ENCODE measurements at regions not wholly inside any gene's neighbourhood (a gene's known extent, or its start where the extent isn't known, plus 50 kb on each side); places are given as distances from the start of the nearest gene placed in this dataset.

DNA sequence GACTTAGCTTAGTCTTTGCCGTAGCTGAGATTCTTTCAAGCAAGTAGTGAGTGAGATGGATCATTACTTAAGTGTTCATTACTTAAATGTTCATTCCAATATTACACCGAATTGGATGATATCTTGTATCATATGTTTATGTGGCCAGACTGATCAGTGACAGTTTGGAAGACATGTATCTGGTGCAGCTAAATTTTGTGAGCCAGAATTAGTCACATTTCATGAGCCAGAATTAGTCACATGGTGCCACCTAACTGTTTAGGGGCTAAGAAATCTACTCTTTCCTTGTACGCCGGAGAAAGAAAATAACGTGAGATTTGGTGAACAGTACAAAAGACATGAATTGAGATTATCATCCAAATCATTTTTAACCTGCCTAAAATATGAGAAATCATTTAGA is 355.6 kb downstream of the USP25 start:
- Histone ChIP-seq H3K27ac (no peak overlapping the region), H3K9me3 (no peaks in the 10 kb centered on the region), H3K4me1 (no peaks in the 10 kb centered on the region), H3K27me3 (no peaks in the 10 kb centered on the region), H3K36me3 (no peaks in the 10 kb centered on the region), H3K4me3 (replicated peaks in 1 of 3) (no peak overlapping the region)
- no peak for TF ChIP-seq POLR2A (IDR thresholded peaks at IDR 0.05)
- no peak for DNase-seq
- WGBS, 2 donors, result 88 to 94% methylated on average over 5 of the region's 5 CpGs
- intact Hi-C loops (cut with DNase I), result no loop called here

DNA sequence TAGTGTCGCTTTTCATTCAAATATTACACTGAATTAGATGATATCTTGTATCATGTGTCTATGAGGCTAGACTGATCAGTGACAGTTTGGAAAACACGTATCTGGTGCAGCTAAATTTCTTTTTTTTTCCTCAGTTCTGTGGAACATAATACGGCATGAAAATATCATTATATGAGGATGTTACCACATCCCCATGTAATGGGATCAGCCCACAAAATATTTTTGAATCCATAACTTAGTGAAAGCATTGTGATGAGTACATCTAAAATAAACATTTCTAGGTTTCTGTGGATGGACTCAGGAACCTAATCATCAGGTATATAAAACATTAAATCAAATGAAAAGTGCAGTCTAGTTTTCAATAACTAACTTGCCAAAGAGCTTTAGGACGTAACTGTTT is 356.3 kb downstream of the USP25 start:
- no peak for DNase-seq
- no peaks in the 10 kb centered on the region for H3K36me3 ChIP-seq
- H3K27ac ChIP-seq, result no peak overlapping the region
- intact Hi-C loops (cut with DNase I), result no loop called here
- H3K4me1 ChIP-seq, result no peaks in the 10 kb centered on the region
- no peaks in the 10 kb centered on the region for H3K9me3 ChIP-seq
- TF ChIP-seq POLR2A (IDR thresholded peaks at IDR 0.05), result no peak
- TF ChIP-seq, protein P1, sequence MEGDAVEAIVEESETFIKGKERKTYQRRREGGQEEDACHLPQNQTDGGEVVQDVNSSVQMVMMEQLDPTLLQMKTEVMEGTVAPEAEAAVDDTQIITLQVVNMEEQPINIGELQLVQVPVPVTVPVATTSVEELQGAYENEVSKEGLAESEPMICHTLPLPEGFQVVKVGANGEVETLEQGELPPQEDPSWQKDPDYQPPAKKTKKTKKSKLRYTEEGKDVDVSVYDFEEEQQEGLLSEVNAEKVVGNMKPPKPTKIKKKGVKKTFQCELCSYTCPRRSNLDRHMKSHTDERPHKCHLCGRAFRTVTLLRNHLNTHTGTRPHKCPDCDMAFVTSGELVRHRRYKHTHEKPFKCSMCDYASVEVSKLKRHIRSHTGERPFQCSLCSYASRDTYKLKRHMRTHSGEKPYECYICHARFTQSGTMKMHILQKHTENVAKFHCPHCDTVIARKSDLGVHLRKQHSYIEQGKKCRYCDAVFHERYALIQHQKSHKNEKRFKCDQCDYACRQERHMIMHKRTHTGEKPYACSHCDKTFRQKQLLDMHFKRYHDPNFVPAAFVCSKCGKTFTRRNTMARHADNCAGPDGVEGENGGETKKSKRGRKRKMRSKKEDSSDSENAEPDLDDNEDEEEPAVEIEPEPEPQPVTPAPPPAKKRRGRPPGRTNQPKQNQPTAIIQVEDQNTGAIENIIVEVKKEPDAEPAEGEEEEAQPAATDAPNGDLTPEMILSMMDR (IDR thresholded peaks at IDR 0.05), result no peak
- H3K27me3 ChIP-seq, result no peaks in the 10 kb centered on the region
- 87 to 94% methylated on average over 4 of the region's 4 CpGs for WGBS, 2 donors
- H3K4me3 ChIP-seq (replicated peaks in 1 of 3), result no peak overlapping the region

DNA sequence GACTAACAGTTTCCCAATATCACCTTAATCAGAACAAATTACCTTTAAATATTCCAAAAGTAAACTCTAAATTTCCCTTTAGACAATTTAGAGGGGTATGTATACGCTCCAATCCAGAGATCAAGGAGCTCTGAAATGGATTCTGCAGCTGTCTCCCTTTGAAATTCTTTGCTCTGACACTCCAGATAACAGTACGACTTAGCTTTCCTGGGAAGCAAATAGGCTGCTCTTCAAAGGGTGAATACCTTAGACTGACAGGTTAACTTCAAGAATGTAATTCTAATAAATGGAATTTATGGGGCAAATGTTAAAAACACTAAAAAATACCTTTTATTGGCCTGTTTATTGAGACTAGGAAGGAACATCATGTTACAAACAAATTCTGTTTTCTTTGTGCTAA is 357.2 kb downstream of the USP25 start:
- intact Hi-C loops (cut with DNase I), result no loop called here
- 84 to 87% methylated on average over 2 of the region's 2 CpGs for whole genome bisulfite sequencing, 2 donors
- no peak overlapping the region for H3K4me3 ChIP-seq (replicated peaks in 1 of 3)
- no peak for DNase-seq
- no peaks in the 10 kb centered on the region for H3K36me3 ChIP-seq
- H3K9me3 ChIP-seq, result no peaks in the 10 kb centered on the region
- H3K27me3 ChIP-seq, result no peaks in the 10 kb centered on the region
- no peak for TF ChIP-seq POLR2A (IDR thresholded peaks at IDR 0.05)
- TF ChIP-seq, protein P1 (IDR thresholded peaks at IDR 0.05), result no peak
- no peak overlapping the region for H3K27ac ChIP-seq
- no peaks in the 10 kb centered on the region for H3K4me1 ChIP-seq

DNA sequence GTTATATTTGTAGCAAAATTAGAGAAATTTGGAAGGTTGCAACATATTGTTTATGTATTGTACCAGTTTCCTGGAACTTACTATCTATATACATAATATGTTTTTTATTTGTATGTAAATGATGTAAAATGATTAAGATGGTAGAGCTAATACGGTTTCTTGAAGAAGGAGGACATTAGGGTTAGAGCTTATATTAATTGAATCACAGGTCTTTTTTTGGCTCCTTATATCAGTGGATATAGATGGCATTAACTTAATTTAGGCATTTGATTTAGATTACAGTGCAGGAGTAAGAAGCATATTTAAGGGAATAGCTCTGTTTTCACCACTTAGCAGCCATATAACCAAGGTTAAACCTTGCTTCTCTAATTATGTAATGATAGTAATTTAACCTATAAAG is 357.7 kb downstream of the USP25 start:
- H3K4me3 ChIP-seq (replicated peaks in 1 of 3), result no peak overlapping the region

DNA sequence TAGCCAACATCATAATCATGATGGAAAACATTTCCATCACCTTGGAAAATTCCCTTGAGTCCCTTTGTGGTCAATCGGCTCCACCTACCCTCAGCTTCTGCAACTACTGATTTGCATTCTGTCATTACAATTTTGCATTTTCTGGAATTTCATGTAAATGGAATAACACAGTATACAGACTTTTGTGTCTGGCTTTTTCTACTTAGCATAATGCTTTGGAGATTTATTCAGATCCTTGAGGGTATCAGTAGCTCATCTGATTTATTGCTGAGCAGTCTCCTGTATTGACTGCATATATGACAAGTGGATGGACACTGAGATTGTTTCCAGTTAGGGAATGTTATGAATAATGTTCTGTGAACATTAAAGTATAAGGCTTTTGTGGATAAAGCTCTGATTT is 358.3 kb downstream of the USP25 start:
- TF ChIP-seq, protein P1 (IDR thresholded peaks at IDR 0.05), result no peak
- TF ChIP-seq POLR2A (IDR thresholded peaks at IDR 0.05), result no peak
- H3K27ac ChIP-seq, result no peak overlapping the region
- WGBS, 2 donors, result 85 to 97% methylated on average over 1 of the region's 1 CpG

More for the DNA sequence above, 357.7 kb downstream of the USP25 start:
- no peaks in the 10 kb centered on the region for H3K4me1 ChIP-seq
- TF ChIP-seq POLR2A (IDR thresholded peaks at IDR 0.05), result no peak
- TF ChIP-seq, protein P1 (IDR thresholded peaks at IDR 0.05), result no peak
- no peaks in the 10 kb centered on the region for H3K27me3 ChIP-seq
- intact Hi-C loops (cut with DNase I), result no loop called here
- no peaks in the 10 kb centered on the region for H3K9me3 ChIP-seq
- H3K36me3 ChIP-seq, result no peaks in the 10 kb centered on the region
- 94 to 97% methylated on average over 1 of the region's 1 CpG for WGBS, 2 donors
- DNase-seq, result no peak
- no peak overlapping the region for H3K27ac ChIP-seq

DNA sequence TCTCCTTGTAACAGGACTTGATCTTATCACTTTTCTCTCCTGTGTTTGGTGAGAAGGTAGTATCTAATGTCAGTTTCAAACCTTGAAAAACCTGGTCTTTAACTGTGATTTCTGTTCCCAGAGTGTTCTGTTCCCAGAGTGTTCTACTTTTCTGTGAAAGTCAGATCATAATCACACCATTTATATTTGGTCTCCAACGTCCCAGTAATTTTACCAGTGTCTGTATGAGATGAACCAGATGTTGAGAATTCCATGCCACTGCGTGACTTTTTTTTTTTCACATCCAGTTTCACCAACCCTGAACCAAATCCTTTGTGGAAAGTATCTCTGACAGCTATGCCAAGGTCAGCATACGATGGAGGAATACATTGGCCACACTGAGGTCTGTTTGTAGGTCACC is 365.2 kb downstream of the USP25 start:
- no peaks in the 10 kb centered on the region for H3K36me3 ChIP-seq
- no peak for DNase-seq
- no peaks in the 10 kb centered on the region for H3K4me1 ChIP-seq
- TF ChIP-seq, protein P1 (IDR thresholded peaks at IDR 0.05), result no peak
- no peak for TF ChIP-seq POLR2A (IDR thresholded peaks at IDR 0.05)
- intact Hi-C loops (cut with DNase I), result no loop called here
- no peaks in the 10 kb centered on the region for H3K9me3 ChIP-seq
- no peaks in the 10 kb centered on the region for H3K27me3 ChIP-seq
- H3K4me3 ChIP-seq (replicated peaks in 1 of 3), result no peak overlapping the region
- H3K27ac ChIP-seq, result no peak overlapping the region
- WGBS, 2 donors, result 88 to 89% methylated on average over 3 of the region's 3 CpGs

More for the DNA sequence above, 358.3 kb downstream of the USP25 start:
- Histone ChIP-seq H3K4me3 (replicated peaks in 1 of 3) (no peak overlapping the region), H3K27me3 (no peaks in the 10 kb centered on the region), H3K36me3 (no peaks in the 10 kb centered on the region), H3K4me1 (no peaks in the 10 kb centered on the region), H3K9me3 (no peaks in the 10 kb centered on the region)
- intact Hi-C loops (cut with DNase I), result no loop called here
- no peak for DNase-seq
